Prostate gland (tissue), 2 donors: ENCODE measurements at regions not wholly inside any gene's neighbourhood (a gene's known extent, or its start where the extent isn't known, plus 50 kb on each side); places are given as distances from the start of the nearest gene placed in this dataset. TPM values are rescaled to one million over a fixed set of nuclear protein-coding genes. Genes with fewer than 3 reads are reported as not detected.

Source experiments
- DNase-seq: peaks from one replicate; pipeline ENCODE4 v3.0.0-alpha.2; 2019; ENCODE audit warnings: low spot score
- H3K27ac ChIP-seq, 2 donors: fragments of 200-600 bp; sonication (generic); 2 replicates each; pipeline ENCODE4 v1.5.1; 2017 to 2019
- H3K27me3 ChIP-seq: fragments of 200-600 bp; sonication (generic); replicated peaks from 2 replicates; pipeline ENCODE4 v1.5.1; 2019; ENCODE audit not compliant: insufficient read depth
- H3K36me3 ChIP-seq, 2 donors: fragments of 200-600 bp; sonication (generic); 1 replicate in 1 of 2; 2 replicates in 1 of 2; pipeline versions ENCODE4 v1.5.1 to v1.8.1; 2017 to 2019
- H3K4me1 ChIP-seq: fragments of 200-600 bp; sonication (generic); replicated peaks from 2 replicates; pipeline ENCODE4 v1.5.1; 2019
- H3K4me3 ChIP-seq, 2 donors: fragments of 200-600 bp; sonication (generic); 2 replicates each; pipeline ENCODE4 v1.5.1; 2017 to 2019
- H3K9me3 ChIP-seq: fragments of 200-600 bp; sonication (generic); 2 replicates; pipeline ENCODE4 v1.5.1; 2017
- CTCF ChIP-seq, 4 experiments: fragments of 200-600 bp in 2 of 4; fragments of 450-650 bp in 2 of 4; sonication (generic) in 2 of 4; IDR thresholded peaks; 1 replicate in 3 of 4; 2 replicates in 1 of 4; pipeline ENCODE4 v1.5.1; 2016 to 2019; ENCODE audit warnings: antibody characterized with exemption in 4 of 4, mild to moderate bottlenecking in 2 of 4, moderate library complexity in 2 of 4
- POLR2A ChIP-seq: fragments of 450-650 bp; IDR thresholded peaks from one replicate; pipeline ENCODE4 v1.6.1; 2016; ENCODE audit warnings: antibody characterized with exemption, mild to moderate bottlenecking
- POLR2AphosphoS5 ChIP-seq: sonication (generic); formaldehyde crosslinking; IDR thresholded peaks from one replicate; pipeline ENCODE4 v1.6.1; 2017; ENCODE audit warnings: antibody characterized with exemption
- WGBS: methylation state at CpG from one replicate; pipeline ENCODE4 v1.1.5; 2018; 5-methylcytosine and 5-hydroxymethylcytosine counted together
- intact Hi-C: fragments of 100-400 bp; cut with DNase I; formaldehyde crosslinking; loops from one replicate; pipeline ENCODE4 v1.14.2; 2022
- microRNA-seq: library from miRNA; unstranded; fragments of <30 nt; microRNA quantifications from one replicate; pipeline ENCODE4, GENCODE V29; 2016
- small RNA-seq, 2 donors: library from RNA; depleted of rRNA; stranded (forward); fragments of <200 nt; gene quantifications; one replicate each; pipeline ENCODE3, GENCODE V24; 2016

DNA sequence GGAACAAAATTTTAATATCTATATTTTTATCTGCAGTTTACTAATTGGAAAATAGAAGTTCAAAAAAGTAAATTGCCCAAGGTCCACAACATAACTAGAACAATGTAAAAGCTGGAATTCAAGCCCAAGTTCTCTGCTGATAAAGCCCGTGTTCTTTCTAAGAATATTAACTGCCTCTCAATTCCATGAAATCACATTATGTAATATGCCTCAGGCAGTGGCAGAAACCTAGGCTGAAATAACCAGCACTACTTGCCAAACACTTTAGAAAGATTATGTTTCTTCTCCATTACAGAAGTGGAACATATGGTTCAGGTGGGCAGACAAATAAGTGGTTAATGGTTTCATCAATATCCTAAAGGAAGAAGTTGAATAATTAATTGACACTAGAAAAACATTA is 56.7 kb upstream of the ADGRL3 start:
- no peaks in the 10 kb centered on the region for H3K9me3 ChIP-seq
- H3K27me3 ChIP-seq, result no peaks in the 10 kb centered on the region
- no peaks in the 10 kb centered on the region for H3K36me3 ChIP-seq
- 36% methylated on average over 1 of the region's 1 CpG for WGBS
- no peaks in the 10 kb centered on the region for H3K4me1 ChIP-seq
- intact Hi-C loops, result no loop called here
- no peak for TF ChIP-seq POLR2AphosphoS5
- no peak for TF ChIP-seq POLR2A
- no peak for TF ChIP-seq CTCF (IDR thresholded peaks at IDR 0.05)
- no peak for DNase-seq
- H3K27ac ChIP-seq, result no peak overlapping the region
- no peak overlapping the region for H3K4me3 ChIP-seq

- H3K4me3 ChIP-seq, result no peak overlapping the region
- H3K9me3 ChIP-seq, result no peaks in the 10 kb centered on the region
- H3K27me3 ChIP-seq, result no peaks in the 10 kb centered on the region
- no peak for DNase-seq
- no peak overlapping the region for H3K27ac ChIP-seq
- H3K4me1 ChIP-seq, result no peaks in the 10 kb centered on the region
- intact Hi-C loops, result no loop called here
- TF ChIP-seq POLR2A (no peak), POLR2AphosphoS5 (no peak)
- no peaks in the 10 kb centered on the region for H3K36me3 ChIP-seq
Measured at GRCh38 chr4:61149278-61149677, 50.8 kb upstream of the ADGRL3 start.

Small RNAs in the stretch of these regions (microRNA-seq; reads per million reads assigned to microRNA genes)
- gene MIR548AG1, result not detected

Small RNAs in the stretch of these regions (small RNA-seq; reads per million reads assigned to genes)
- gene MIR548AG1, result 0 reads per million in 2 donors
- 0 reads per million in 2 donors for gene RF00019
- gene RNU6-1325P, result 0 reads per million in 2 donors
